Astrocyte of the spinal cord (primary cell): ENCODE measurements at regions not wholly inside any gene's neighbourhood (a gene's known extent, or its start where the extent isn't known, plus 50 kb on each side); places are given as distances from the start of the nearest gene placed in this dataset.

Experiments
- DNase-seq: peaks from one replicate; pipeline ENCODE4 v3.0.0; 2011; ENCODE audit warnings: low read depth, low spot score
- H3K4me3 ChIP-seq: 2 replicates; pipeline ENCODE4 v1.5.1; 2011; ENCODE audit warnings: low read depth, mild to moderate bottlenecking, low read length, moderate library complexity
- CTCF ChIP-seq: IDR thresholded peaks from 2 replicates; pipeline ENCODE4 v1.5.1; 2012; ENCODE audit warnings: low read depth, mild to moderate bottlenecking, low read length, inconsistent platforms
- in situ Hi-C: cut with HindIII; loops from 2 replicates; pipeline ENCODE4 v1.10.0; 2017; ENCODE audit warnings: low sequenced_read_pairs

DNA sequence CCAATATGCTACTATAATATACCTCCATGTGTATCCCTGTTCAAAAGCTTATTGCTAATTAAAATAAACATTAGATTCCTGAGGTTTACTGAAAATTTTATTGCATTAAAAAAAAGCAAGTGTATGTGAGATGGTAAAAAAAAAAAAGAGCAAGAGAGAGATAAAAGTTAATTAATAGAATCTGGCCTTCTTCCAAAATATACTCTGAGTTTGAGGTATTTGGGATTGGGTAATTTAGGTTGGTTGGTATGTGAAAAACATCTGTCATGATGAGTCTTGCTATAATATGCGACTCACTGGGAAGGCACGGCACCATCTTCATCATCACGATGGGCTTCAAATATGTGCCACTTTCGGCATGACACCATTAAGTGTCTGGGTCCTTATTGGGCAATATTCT lies 711.1 kb upstream of the SOX9 start:
- TF ChIP-seq CTCF = no peak
- peak; percentile 59 for DNase-seq
- H3K4me3 ChIP-seq = no peak overlapping the region
- in situ Hi-C loops = no loop called here

DNA sequence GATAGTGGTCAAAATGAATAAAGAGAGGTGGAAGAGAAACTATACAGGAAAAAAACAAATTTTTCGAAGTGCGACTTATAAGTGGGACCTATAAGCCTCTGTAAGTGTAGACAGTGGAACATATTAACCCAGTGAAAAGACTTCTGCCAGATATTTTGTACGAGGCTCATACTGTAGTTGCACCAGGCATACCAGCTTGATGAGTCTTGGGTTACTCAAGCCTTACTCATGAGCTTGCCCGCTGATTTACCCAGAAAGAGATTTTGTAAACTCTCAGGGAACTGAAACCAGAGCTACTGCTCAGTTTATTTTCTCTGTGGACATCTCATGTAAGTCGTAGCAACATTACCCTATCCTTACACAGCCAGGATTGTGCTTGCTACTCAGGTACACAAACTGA lies 708.0 kb upstream of the SOX9 start:
- no peak for TF ChIP-seq CTCF
- H3K4me3 ChIP-seq = no peak overlapping the region
- peak; percentile 97 for DNase-seq
- in situ Hi-C loops = no loop called here

DNA sequence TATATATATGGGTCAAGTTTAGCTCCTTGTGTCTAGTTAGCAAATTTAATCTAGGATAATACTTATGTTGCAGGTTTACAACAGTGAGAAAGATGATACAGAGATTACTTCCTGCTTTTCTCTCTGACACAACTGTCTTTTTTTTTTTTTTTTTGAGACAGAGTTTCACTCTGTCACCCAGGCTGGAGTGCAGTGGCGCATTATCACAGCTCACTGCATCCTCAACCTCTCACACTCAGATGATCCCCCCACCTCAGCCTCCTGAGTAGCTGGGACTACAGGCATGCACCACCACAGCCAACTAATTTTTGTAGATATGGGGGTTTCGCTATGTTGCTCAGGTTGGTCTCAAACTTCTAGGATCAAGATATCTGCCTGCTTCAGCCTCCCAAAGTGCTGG lies 706.9 kb upstream of the SOX9 start:
- in situ Hi-C loops = no loop called here
- H3K4me3 ChIP-seq = no peak overlapping the region
- DNase-seq = no peak
- TF ChIP-seq CTCF = no peak

DNA sequence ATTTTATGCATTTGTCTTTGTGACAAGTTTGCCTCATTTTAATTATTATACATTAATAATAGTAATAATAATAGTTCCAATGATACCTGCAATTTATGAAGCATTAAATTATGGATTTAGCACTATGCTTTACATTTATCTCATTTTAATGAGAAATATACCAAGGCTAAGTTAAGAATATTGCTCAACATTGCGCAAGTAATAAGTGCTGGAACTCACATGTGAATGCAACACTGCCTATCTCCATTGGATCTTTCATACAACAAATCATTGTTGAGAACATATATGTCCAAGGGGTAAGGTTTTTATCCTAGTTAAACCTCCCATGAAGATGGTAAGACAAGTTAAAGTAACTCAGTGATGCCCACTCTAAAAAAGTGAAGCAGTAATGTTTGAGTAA lies 703.7 kb upstream of the SOX9 start:
- in situ Hi-C loops = no loop called here
- H3K4me3 ChIP-seq = no peak overlapping the region
- no peak for TF ChIP-seq CTCF
- no peak for DNase-seq

- no peak for TF ChIP-seq CTCF
- in situ Hi-C loops = no loop called here
- no peak for DNase-seq
- no peak overlapping the region for H3K4me3 ChIP-seq
These were observed 697.9 kb upstream of the SOX9 start for GRCh38 chr17:71422968-71423367.

DNA sequence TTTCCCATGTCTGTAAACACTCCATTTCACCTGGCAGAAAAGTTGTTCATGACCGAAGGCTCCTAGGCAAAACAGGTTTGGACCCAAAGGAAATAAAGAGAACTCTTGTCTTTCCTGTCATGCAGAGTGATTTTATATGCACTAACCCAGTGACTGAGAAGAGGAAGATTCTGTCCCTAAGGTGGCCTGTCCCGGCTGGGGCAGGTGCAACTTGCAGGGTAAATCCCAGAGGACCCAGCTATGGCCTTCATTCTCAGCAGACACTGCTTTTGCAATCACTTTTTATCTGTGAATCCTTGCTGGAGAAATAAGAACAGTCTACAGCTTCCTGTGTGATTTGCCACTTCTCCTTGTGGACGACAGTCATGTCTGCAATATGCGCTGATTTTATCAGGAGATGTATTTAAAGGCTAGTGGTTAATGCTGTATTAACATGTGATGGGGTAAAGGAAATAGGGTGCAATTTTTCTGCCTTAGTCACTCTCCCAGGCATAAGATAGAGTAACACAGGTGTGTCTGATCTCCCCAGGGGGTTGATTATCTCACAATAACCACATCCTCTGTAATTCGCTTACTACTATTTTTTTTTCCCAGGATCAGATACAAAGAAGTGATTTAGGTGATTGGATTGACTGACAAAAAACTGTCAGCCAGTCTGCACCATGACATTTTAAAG lies 696.8 kb upstream of the SOX9 start:
- in situ Hi-C loops = no loop called here
- no peak overlapping the region for H3K4me3 ChIP-seq
- TF ChIP-seq CTCF = no peak
- DNase-seq = peak; percentile 56
